ENCODE measurements at regions not wholly inside any gene's neighbourhood (a gene's known extent, or its start where the extent isn't known, plus 50 kb on each side); places are given as distances from the start of the nearest gene placed in this dataset.

- TF ChIP-seq CTCF (IDR thresholded peaks at IDR 0.05 in 2 of 3, conservative IDR thresholded peaks at IDR 0.05 in 1 of 3; ENCODE audit: insufficient read depth in 2 of 3, low read depth in 1 of 3, low read length in 3 of 3), result no peak
- TF ChIP-seq SNRNP70 (optimal IDR thresholded peaks at IDR 0.05; ENCODE audit: low read depth, low read length), result no peak
- no peak for TF ChIP-seq TAF15 (IDR thresholded peaks at IDR 0.05; ENCODE audit: low read depth, low read length)
- TF ChIP-seq YBX1 (IDR thresholded peaks at IDR 0.05), result no peak
- no peak for TF ChIP-seq ZC3H8 (IDR thresholded peaks at IDR 0.05)
- no peak for TF ChIP-seq TEAD4 (IDR thresholded peaks at IDR 0.05; ENCODE audit: low read length)
- no peak for TF ChIP-seq TEAD4 (CRISPR knock-in tag; IDR thresholded peaks at IDR 0.05; ENCODE audit: borderline replicate concordance)
- no peak for TF ChIP-seq CREB1 (IDR thresholded peaks at IDR 0.05)
- no peak for TF ChIP-seq CREB1 (CRISPR knock-in tag; IDR thresholded peaks at IDR 0.05)
- no peak for TF ChIP-seq E2F1 (CRISPR knock-in tag; IDR thresholded peaks at IDR 0.05)
- TF ChIP-seq NFIC (IDR thresholded peaks at IDR 0.05), result no peak
- no peak for TF ChIP-seq EZH2 (IDR thresholded peaks at IDR 0.05; ENCODE audit: borderline replicate concordance, low read depth, low read length)
Measured at GRCh38 chr1:38225745-38226144, 179.2 kb upstream of the POU3F1 start.

All from K562 (cell line).